H1 (cell line): ENCODE measurements at regions not wholly inside any gene's neighbourhood (a gene's known extent, or its start where the extent isn't known, plus 50 kb on each side); places are given as distances from the start of the nearest gene placed in this dataset.

ENCODE experiments used
- CTCF ChIA-PET: fragments of 300-600 bp; sonication (Branson Sonifier 250); formaldehyde crosslinking; loops from one replicate; lab custom pipeline; 2021; ENCODE audit not compliant: partially characterized antibody; lab: Charles Lee
- POLR2A ChIA-PET: fragments of 300-600 bp; sonication (Branson Sonifier 250); formaldehyde crosslinking; loops from one replicate; lab custom pipeline; 2021; ENCODE audit warnings: inconsistent platforms; ENCODE audit not compliant: partially characterized antibody; lab: Charles Lee
- DNase-seq, 2 experiments: peaks; one replicate each; pipeline versions ENCODE4 v3.0.0 to v3.0.0-alpha.2; 2010 to 2022; ENCODE audit warnings: low spot score in 2 of 2, low read depth in 1 of 2, mixed read lengths in 1 of 2
- FAIRE-seq: peaks from 2 replicates; lab custom pipeline; 2011; peaks lifted over from hg19 to GRCh38; lab: Jason Lieb, UNC
- H2AFZ ChIP-seq: 2 replicates; pipeline ENCODE4 v1.8.1; 2012; ENCODE audit warnings: low read length, inconsistent platforms
- H2AK5ac ChIP-seq: 2 replicates; pipeline ENCODE4 v1.6.1; 2013; ENCODE audit warnings: low read depth, low read length
- H2BK120ac ChIP-seq: replicated peaks from 2 replicates; pipeline ENCODE3; 2013; ENCODE audit warnings: low read depth, low read length, inconsistent platforms
- H2BK12ac ChIP-seq: 2 replicates; pipeline ENCODE4 v1.6.1; 2013; ENCODE audit warnings: low read depth, low read length
- H2BK15ac ChIP-seq: 2 replicates; pipeline ENCODE4 v1.6.1; 2013; ENCODE audit warnings: low read length
- H2BK20ac ChIP-seq: 2 replicates; pipeline ENCODE4 v1.6.1; 2013; ENCODE audit warnings: low read length
- H2BK5ac ChIP-seq: 2 replicates; pipeline ENCODE4 v1.6.1; 2013; ENCODE audit warnings: low read depth, low read length
- H3K14ac ChIP-seq: 2 replicates; pipeline ENCODE4 v1.6.1; 2013; ENCODE audit warnings: inconsistent platforms; ENCODE audit not compliant: insufficient read length
- H3K18ac ChIP-seq: 2 replicates; pipeline ENCODE4 v1.6.1; 2013; ENCODE audit warnings: low read length; ENCODE audit errors: extremely low read depth
- H3K23ac ChIP-seq: 2 replicates; pipeline ENCODE4 v1.6.1; 2013; ENCODE audit warnings: inconsistent platforms; ENCODE audit not compliant: insufficient read length
- H3K23me2 ChIP-seq: 2 replicates; pipeline ENCODE4 v1.6.1; 2013; ENCODE audit warnings: low read depth, low read length
- H3K27ac ChIP-seq: 2 replicates; pipeline ENCODE4 v1.6.1; 2011; ENCODE audit warnings: low read depth, low read length, inconsistent platforms
- H3K27me3 ChIP-seq, 4 experiments: replicated peaks in 1 of 4; 1 replicate in 1 of 4; 2 replicates in 3 of 4; pipeline versions ENCODE4 v1.6.1 to v1.8.1; 2011 to 2013; ENCODE audit warnings: low read length in 3 of 4, mild to moderate bottlenecking in 3 of 4, inconsistent platforms in 2 of 4, mixed read lengths in 2 of 4, moderate library complexity in 1 of 4; ENCODE audit not compliant: control insufficient read depth in 3 of 4, insufficient read depth in 3 of 4; ENCODE audit errors: extremely low read depth in 1 of 4
- H3K36me3 ChIP-seq, 4 experiments: 2 replicates each; pipeline versions ENCODE4 v1.6.1 to v1.8.1; 2011 to 2013; ENCODE audit warnings: mild to moderate bottlenecking in 4 of 4, low read length in 3 of 4, moderate library complexity in 2 of 4, control low read depth in 1 of 4, inconsistent platforms in 1 of 4; ENCODE audit not compliant: insufficient read depth in 4 of 4, control insufficient read depth in 2 of 4
- H3K4ac ChIP-seq: replicated peaks from 2 replicates; pipeline ENCODE3; 2013; ENCODE audit warnings: low read length, low read depth, mixed read lengths, inconsistent platforms; ENCODE audit not compliant: insufficient read length
- H3K4me1 ChIP-seq, 4 experiments: replicated peaks in 1 of 4; 1 replicate in 1 of 4; 2 replicates in 3 of 4; pipeline versions ENCODE4 v1.6.1 to v1.8.1; 2011 to 2013; ENCODE audit warnings: low read length in 3 of 4, inconsistent platforms in 2 of 4, mixed read lengths in 1 of 4; ENCODE audit not compliant: insufficient read depth in 4 of 4, control insufficient read depth in 3 of 4
- H3K4me2 ChIP-seq, 2 experiments: 2 replicates each; pipeline versions ENCODE4 v1.6.1 to v1.8.1; 2011 to 2013; ENCODE audit warnings: low read depth in 2 of 2, low read length in 2 of 2, control low read depth in 1 of 2, inconsistent platforms in 1 of 2, mild to moderate bottlenecking in 1 of 2; ENCODE audit not compliant: insufficient read depth in 1 of 2
- H3K4me3 ChIP-seq, 4 experiments: fragments of 200-600, 300-600 bp in 1 of 4; sonication (generic), shearing (Covaris generic), sonication (Bioruptor Twin) in 1 of 4; 2 replicates each; pipeline versions ENCODE4 v1.5.1 to v1.8.1; 2011 to 2016; ENCODE audit warnings: low read length in 4 of 4, low read depth in 3 of 4, control low read depth in 2 of 4, inconsistent platforms in 2 of 4, mild to moderate bottlenecking in 2 of 4, mixed read lengths in 1 of 4, moderate library complexity in 1 of 4; ENCODE audit not compliant: insufficient read depth in 2 of 4; ENCODE audit errors: extremely low read depth in 1 of 4
- H3K56ac ChIP-seq: replicated peaks from 2 replicates; pipeline ENCODE3; 2013; ENCODE audit warnings: low read depth, mild to moderate bottlenecking, mixed read lengths, low read length, inconsistent platforms; ENCODE audit not compliant: insufficient read length
- H3K79me1 ChIP-seq: 2 replicates; pipeline ENCODE4 v1.6.1; 2013; ENCODE audit warnings: low read depth, low read length, control low read depth
- H3K79me2 ChIP-seq, 2 experiments: 2 replicates each; pipeline versions ENCODE4 v1.6.1 to v1.8.1; 2012 to 2013; ENCODE audit warnings: low read length in 2 of 2, mild to moderate bottlenecking in 2 of 2, inconsistent platforms in 1 of 2; ENCODE audit not compliant: insufficient read depth in 2 of 2, control insufficient read depth in 1 of 2
- H3K9ac ChIP-seq, 4 experiments: replicated peaks in 1 of 4; 1 replicate in 1 of 4; 2 replicates in 3 of 4; pipeline versions ENCODE4 v1.6.1 to v1.8.1; 2011 to 2013; ENCODE audit warnings: low read depth in 3 of 4, low read length in 3 of 4, control low read depth in 2 of 4, mild to moderate bottlenecking in 2 of 4, moderate library complexity in 2 of 4, inconsistent platforms in 1 of 4; ENCODE audit errors: extremely low read depth in 1 of 4
- H3K9me3 ChIP-seq, 2 experiments: 2 replicates each; pipeline versions ENCODE4 v1.6.1 to v1.8.1; 2012 to 2013; ENCODE audit warnings: mild to moderate bottlenecking in 2 of 2, moderate library complexity in 2 of 2, control low read depth in 1 of 2, inconsistent platforms in 1 of 2, low read depth in 1 of 2, low read length in 1 of 2, mixed read lengths in 1 of 2; ENCODE audit not compliant: insufficient read depth in 2 of 2
- H4K20me1 ChIP-seq, 2 experiments: replicated peaks in 1 of 2; 2 replicates each; pipeline versions ENCODE3 to v1.8.1; 2011 to 2013; ENCODE audit warnings: inconsistent platforms in 2 of 2, low read length in 2 of 2, mild to moderate bottlenecking in 1 of 2; ENCODE audit not compliant: insufficient read depth in 2 of 2, control insufficient read depth in 1 of 2
- H4K5ac ChIP-seq: 2 replicates; pipeline ENCODE4 v1.6.1; 2013; ENCODE audit warnings: low read length, low read depth, mixed read lengths, inconsistent platforms; ENCODE audit not compliant: insufficient read length
- H4K8ac ChIP-seq: 2 replicates; pipeline ENCODE4 v1.8.0; 2013; ENCODE audit warnings: mild to moderate bottlenecking, moderate library complexity, low read length, inconsistent platforms; ENCODE audit not compliant: insufficient read depth; ENCODE audit errors: extremely low read depth
- H4K91ac ChIP-seq: replicated peaks from 2 replicates; pipeline ENCODE3; 2013; ENCODE audit warnings: low read length, mixed read lengths, inconsistent platforms; ENCODE audit not compliant: insufficient read length
- BRCA1 ChIP-seq: IDR thresholded peaks from 2 replicates; pipeline ENCODE4 v1.6.1; 2012; ENCODE audit warnings: low read depth, low read length, improper control_type of control experiment
- CREB1 ChIP-seq: IDR thresholded peaks from 2 replicates; pipeline ENCODE4 v1.6.1; 2012; ENCODE audit warnings: inconsistent platforms
- JUND ChIP-seq: IDR thresholded peaks from 2 replicates; pipeline ENCODE4 v1.6.1; 2011; ENCODE audit warnings: mild to moderate bottlenecking, improper control_type of control experiment, low read length
- KDM4A ChIP-seq: IDR thresholded peaks from one replicate; pipeline ENCODE4 v1.7.1; 2012; ENCODE audit warnings: low read depth, mild to moderate bottlenecking, moderate library complexity, low read length, inconsistent platforms; ENCODE audit not compliant: severe bottlenecking
- NANOG ChIP-seq: IDR thresholded peaks from 2 replicates; pipeline ENCODE4 v1.6.1; 2011; ENCODE audit warnings: low read length, low read depth, mild to moderate bottlenecking, inconsistent platforms; ENCODE audit not compliant: insufficient read depth, poor library complexity, severe bottlenecking
- PHF8 ChIP-seq: fragments of 200-600 bp; sonication (generic); conservative IDR thresholded peaks from 2 replicates; pipeline ENCODE4 v1.7.1; 2012; ENCODE audit warnings: low read depth, mild to moderate bottlenecking, inconsistent platforms, low read length, moderate library complexity
- RFX5 ChIP-seq: IDR thresholded peaks from 2 replicates; pipeline ENCODE4 v1.6.1; 2011; ENCODE audit warnings: low read depth, low read length, improper control_type of control experiment, borderline replicate concordance
- WGBS, 2 experiments: shearing (Covaris generic) in 1 of 2; methylation state at CpG; one replicate each; pipeline versions ENCODE4 v1.1.6 to v1.1.7; 2013 to 2015; ENCODE audit warnings: low lambda C conversion rate in 2 of 2, mixed read lengths in 2 of 2, inconsistent platforms in 1 of 2, low coverage in 1 of 2, missing lambda C conversion rate in 1 of 2; ENCODE audit not compliant: insufficient replicate concordance in 2 of 2, insufficient coverage in 1 of 2, insufficient read length in 1 of 2; ENCODE audit errors: extremely low coverage in 1 of 2, missing lambda C conversion rate in 1 of 2; 5-methylcytosine and 5-hydroxymethylcytosine counted together

DNA sequence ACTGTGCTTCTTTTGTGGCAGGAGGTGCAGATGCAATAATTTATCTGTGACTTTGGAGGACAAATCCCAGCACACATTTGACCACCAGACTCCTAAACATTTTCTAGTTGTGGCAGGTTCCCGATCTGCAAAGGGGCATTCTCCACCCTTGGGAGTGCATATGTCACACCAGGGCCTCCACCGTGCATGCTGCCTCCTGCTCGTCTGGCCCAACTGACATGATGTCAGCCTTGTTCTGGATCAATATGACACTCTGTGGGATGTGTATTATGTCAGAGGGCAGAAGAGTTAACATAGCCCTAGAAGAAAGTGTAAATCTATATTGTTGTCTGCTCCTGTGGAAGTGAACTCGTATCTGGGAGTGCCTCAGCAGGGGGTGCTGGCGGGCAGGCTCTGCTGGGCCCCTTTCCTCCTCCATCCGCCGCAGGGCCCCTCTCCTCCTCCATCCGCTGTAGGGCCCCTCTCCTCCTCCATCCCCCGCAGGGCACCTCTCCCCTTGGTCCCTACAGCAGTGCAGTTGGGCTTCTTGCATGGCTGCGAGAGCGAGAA lies 97.7 kb upstream of the PPP1R26 start:
- Histone ChIP-seq H2AK5ac (no peak overlapping the region), H3K23ac (no peak overlapping the region), H3K9ac (no peak overlapping the region), H3K4me3 (no peak overlapping the region), H2BK15ac (no peak overlapping the region), H2AFZ (no peak overlapping the region), H3K9me3 (no peaks in the 10 kb centered on the region), H2BK12ac (no peak overlapping the region), H3K27ac (no peak overlapping the region), H2BK120ac (no peak overlapping the region), H3K23me2 (no peaks in the 10 kb centered on the region; the same call in 1 of the 2 replicates), H3K27me3 (no peaks in the 10 kb centered on the region), H4K8ac (no peak overlapping the region), H3K56ac (no peak overlapping the region), H3K79me1 (no peaks in the 10 kb centered on the region), H4K5ac (no peak overlapping the region), H4K20me1 (no peaks in the 10 kb centered on the region), H3K79me2 (no peaks in the 10 kb centered on the region), H3K4me1 (no peaks in the 10 kb centered on the region), H3K36me3 (no peaks in the 10 kb centered on the region), H3K4ac (no peak overlapping the region), H2BK5ac (no peak overlapping the region), H3K4me2 (no peak overlapping the region), H3K14ac (no peak overlapping the region), H3K18ac (no peak overlapping the region), H2BK20ac (no peak overlapping the region), H4K91ac (no peak overlapping the region)
- 86% methylated on average over 8 of the region's 11 CpGs; no CpG with 5 or more reads in 1 of the 2 experiments for WGBS, 2 experiments
- no peak for DNase-seq
- FAIRE-seq, result no peak
- ChIA-PET POLR2A (no interaction called here), CTCF (no interaction called here)
- TF ChIP-seq BRCA1 (no peak), NANOG (no peak), RFX5 (no peak), JUND (no peak), CREB1 (no peak), KDM4A (no peak), PHF8 (no peak)
